Cardiac fibroblast (primary cell): ENCODE measurements at regions not wholly inside any gene's neighbourhood (a gene's known extent, or its start where the extent isn't known, plus 50 kb on each side); places are given as distances from the start of the nearest gene placed in this dataset.
"Not testable (repeated sequence)": the region's sequence is repeated elsewhere in the genome, so short reads cannot be mapped to it uniquely, and the experiment has no call there.

Source experiments
- DNase-seq, 2 donors: peaks; one replicate each; pipeline versions ENCODE4 v3.0.0 to v3.0.0-alpha.2; 2010; ENCODE audit warnings: low read depth in 2 of 2
- H3K4me3 ChIP-seq, 2 donors: replicated peaks in 1 of 2; 1 replicate in 1 of 2; 2 replicates in 1 of 2; pipeline ENCODE4 v1.5.1; 2011; ENCODE audit warnings: low read depth in 2 of 2, low read length in 2 of 2, mild to moderate bottlenecking in 2 of 2, moderate library complexity in 1 of 2
- TF ChIP-seq, protein P1 (sequence below): IDR thresholded peaks from one replicate; pipeline ENCODE4 v1.5.1; 2011; ENCODE audit warnings: low read depth, mild to moderate bottlenecking, low read length, inconsistent platforms

DNA sequence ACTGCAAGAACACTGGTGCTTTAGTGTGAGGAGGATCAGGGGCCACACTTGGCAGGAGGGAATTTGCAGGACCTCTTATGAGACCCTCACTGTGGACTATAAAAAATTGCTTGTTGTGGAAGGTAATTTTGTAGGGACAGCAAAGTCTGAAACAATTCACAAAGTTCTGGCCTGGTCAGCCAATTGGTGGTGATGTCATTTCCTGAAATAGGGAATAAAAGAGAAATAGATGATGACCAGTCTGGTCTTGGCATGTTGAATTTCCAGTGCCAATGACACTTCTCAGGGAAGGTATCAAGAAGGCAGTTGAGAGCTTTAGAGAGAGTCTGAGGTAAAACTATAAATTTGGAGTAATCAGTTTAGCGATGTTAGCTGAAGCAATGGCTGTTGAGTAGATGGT lies 129.3 kb upstream of the LMNTD1 start:
- peak in 1 of 2 donors; percentile 48 for DNase-seq
- TF ChIP-seq, protein P1, sequence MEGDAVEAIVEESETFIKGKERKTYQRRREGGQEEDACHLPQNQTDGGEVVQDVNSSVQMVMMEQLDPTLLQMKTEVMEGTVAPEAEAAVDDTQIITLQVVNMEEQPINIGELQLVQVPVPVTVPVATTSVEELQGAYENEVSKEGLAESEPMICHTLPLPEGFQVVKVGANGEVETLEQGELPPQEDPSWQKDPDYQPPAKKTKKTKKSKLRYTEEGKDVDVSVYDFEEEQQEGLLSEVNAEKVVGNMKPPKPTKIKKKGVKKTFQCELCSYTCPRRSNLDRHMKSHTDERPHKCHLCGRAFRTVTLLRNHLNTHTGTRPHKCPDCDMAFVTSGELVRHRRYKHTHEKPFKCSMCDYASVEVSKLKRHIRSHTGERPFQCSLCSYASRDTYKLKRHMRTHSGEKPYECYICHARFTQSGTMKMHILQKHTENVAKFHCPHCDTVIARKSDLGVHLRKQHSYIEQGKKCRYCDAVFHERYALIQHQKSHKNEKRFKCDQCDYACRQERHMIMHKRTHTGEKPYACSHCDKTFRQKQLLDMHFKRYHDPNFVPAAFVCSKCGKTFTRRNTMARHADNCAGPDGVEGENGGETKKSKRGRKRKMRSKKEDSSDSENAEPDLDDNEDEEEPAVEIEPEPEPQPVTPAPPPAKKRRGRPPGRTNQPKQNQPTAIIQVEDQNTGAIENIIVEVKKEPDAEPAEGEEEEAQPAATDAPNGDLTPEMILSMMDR: no peak
- H3K4me3 ChIP-seq: no peak overlapping the region

DNA sequence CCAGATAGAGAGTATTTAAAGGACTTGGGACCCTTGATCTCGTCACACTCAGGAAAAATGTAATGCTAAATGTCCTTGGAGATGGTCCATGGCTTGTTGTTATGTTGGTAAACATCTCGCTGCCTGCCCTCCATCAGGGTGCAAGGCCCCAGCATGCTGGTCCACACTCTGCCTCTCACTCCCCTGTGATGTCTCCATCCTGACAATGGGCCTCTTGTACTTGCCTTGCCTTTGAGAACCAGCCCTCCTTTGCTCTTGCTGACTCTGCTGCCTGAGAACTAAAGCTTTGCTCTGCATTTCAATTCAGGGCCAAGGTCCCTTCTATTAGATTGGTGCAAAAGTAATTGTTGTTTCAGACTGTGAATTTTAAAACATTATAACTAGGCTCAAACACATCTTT lies 131.0 kb upstream of the LMNTD1 start:
- H3K4me3 ChIP-seq: no peak overlapping the region
- TF ChIP-seq, protein P1: no peak
- DNase-seq: no peak

DNA sequence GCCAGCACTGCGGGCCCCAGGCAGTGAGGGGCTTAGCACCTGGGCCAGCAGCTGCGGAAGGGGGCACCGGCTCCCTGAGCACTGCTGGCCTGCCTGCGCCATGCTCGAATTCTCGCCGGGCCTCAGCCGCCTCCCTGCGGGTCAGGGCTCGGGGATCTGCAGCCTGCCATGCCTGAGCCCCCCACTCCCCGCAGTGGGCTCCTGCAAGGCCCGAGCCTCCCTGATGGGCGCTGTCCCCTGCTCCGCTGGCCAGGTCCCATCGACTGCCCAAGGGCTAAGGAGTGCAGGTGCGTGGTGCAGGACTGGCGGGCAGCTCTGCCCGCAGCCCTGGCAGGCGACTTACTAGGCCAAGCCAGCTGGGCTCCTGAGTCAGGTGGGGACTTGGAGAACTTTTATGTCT lies 133.3 kb upstream of the LMNTD1 start:
- TF ChIP-seq, protein P1: no peak
- H3K4me3 ChIP-seq: no peak overlapping the region
- no peak for DNase-seq

DNA sequence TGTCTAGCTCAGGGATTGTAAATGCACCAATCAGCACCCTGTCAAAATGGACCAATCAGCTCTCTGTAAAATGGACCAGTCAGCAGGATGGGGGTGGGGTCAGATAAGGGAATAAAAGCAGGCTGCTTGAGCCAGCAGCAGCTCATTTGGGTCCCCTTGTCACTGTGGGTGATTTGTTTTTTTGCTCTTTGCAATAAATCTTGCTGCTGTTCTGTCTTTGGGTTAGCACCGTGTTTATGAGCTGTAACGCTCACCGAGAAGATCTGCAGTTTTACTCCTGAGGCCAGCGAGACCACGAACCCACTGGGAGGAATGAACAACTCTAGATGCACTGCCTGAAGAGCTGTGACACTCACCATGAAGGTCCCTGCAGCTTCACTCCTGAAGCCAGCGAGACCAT lies 134.1 kb upstream of the LMNTD1 start:
- TF ChIP-seq, protein P1: no peak
- no peak overlapping the region for H3K4me3 ChIP-seq
- DNase-seq: no peak

DNA sequence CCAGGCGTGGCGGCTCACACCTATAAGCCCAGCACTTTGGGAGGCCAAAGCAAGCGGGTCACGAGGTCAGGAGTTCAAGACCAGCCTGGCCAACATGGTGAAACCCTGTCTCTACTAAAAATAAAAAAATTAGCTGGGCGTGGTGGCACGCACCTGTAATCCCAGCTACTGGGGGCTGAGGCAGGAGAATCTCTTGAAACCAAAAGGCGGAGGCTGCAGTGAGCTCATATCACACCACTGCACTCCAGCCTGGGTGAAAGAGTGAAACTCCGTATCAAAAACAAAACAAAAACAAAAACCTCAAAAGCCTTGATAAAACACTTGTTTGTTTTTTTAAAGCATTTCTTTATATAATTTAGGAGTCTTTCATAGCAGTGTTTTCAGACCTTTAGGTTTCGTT lies 135.8 kb upstream of the LMNTD1 start:
- not testable (repeated sequence) for DNase-seq, H3K4me3 ChIP-seq

DNA sequence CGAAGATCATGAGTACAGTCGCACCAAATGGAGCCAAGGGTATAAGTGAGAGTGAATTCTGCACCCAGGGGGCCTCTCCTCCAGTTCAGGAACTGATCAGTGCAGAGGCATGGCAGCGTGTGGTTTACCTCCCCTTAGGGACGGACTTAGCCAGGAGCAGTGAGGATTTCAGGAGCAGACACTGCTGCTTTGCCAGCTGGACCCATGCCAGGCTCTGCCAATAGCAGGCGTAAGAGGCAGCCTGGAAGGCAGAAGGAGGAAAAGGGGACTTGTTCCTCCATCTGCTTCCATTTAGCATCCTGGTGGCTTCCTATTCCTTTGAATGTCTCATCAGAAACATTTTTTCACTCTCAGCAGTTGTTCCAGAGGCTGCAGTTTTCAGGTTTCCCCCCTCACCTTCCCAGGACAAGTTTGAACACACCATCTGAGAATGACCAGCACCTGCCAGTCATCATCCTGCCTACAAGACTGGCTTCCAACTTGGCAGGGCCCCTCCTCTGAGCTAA lies 137.0 kb upstream of the LMNTD1 start:
- DNase-seq: peak; percentile 29 to 68
- H3K4me3 ChIP-seq: no peak overlapping the region
- TF ChIP-seq, protein P1: no peak

DNA sequence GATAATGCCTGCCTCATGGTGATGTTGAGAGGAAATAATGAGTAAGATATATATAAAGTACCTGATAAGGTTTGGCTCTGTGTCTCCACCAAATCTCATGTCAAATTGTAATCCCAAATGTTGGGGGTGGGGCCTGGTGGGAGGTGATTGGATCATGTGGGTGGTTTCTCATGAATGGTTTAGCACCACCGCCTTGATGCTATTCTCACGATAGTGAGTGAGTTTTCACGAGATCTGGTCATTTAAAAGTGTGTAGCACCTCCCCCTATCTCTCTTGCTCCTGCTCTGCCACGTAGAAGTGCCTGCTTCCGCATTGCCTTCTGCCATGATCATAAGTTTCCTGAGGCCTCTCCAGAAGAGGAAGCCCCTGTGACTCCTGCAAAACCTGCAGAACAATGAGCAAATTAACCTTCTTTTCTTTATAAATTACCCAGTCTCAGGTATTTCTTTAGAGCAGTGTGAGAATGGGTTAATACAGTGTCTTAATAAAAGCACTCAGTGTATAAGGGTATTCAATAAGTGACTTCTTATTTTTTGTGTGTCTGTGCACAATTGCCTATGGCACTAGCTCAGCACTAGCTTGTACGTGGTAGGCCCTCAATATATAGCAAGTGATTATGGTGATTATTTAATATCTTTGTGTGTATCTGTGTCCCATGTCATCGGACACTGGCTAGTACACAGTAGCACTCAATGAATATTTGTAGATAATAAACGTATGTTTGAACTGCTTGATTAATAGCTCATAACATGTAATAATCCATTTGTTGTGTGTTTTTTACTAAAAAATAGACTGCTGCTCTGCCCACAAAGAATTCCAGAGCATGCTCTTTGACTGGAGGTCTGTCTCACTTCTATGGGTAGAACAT lies 138.1 kb upstream of the LMNTD1 start:
- DNase-seq: peak in 1 of 2 donors; percentile 59

More for the DNA sequence above, 138.1 kb upstream of the LMNTD1 start:
- TF ChIP-seq, protein P1: no peak
- H3K4me3 ChIP-seq: no peak overlapping the region
